HepG2 (cell line): ENCODE measurements at regions not wholly inside any gene's neighbourhood (a gene's known extent, or its start where the extent isn't known, plus 50 kb on each side); places are given as distances from the start of the nearest gene placed in this dataset.

Experiments used
- FOXA3 ChIP-seq: IDR thresholded peaks from 2 replicates; pipeline ENCODE4 v1.6.1; 2016; ENCODE audit warnings: missing genetic modification reagents, missing compliant biosample characterization
- JUND ChIP-seq: sonication (generic); formaldehyde crosslinking; IDR thresholded peaks from 2 replicates; pipeline ENCODE4 v1.8.0; 2022; ENCODE audit warnings: mild to moderate bottlenecking, missing genetic modification reagents
- RFX5 ChIP-seq: IDR thresholded peaks from 2 replicates; pipeline ENCODE4 v1.6.1; 2011; ENCODE audit warnings: low read depth, low read length, improper control_type of control experiment
- YY1 ChIP-seq: IDR thresholded peaks from 2 replicates; pipeline ENCODE4 v1.6.1; 2011; ENCODE audit warnings: low read length, low read depth, moderate library complexity, mild to moderate bottlenecking; ENCODE audit not compliant: insufficient read depth, insufficient replicate concordance
- ZBTB7B ChIP-seq: sonication (generic); formaldehyde crosslinking; IDR thresholded peaks from 2 replicates; pipeline ENCODE4 v1.4.0; 2020; ENCODE audit warnings: missing genetic modification reagents
- ZNF605 ChIP-seq: sonication (generic); formaldehyde crosslinking; IDR thresholded peaks from 2 replicates; pipeline ENCODE4 v1.8.0; 2022; ENCODE audit warnings: mild to moderate bottlenecking, missing genetic modification reagents
- TF ChIP-seq, protein P1 (sequence below): sonication (generic); formaldehyde crosslinking; IDR thresholded peaks from 2 replicates; pipeline ENCODE4 v1.5.0; 2020; ENCODE audit warnings: mild to moderate bottlenecking, missing genetic modification reagents, moderate library complexity
- TF ChIP-seq, protein P2 (sequence below): sonication (generic); formaldehyde crosslinking; IDR thresholded peaks from 2 replicates; pipeline ENCODE4 v1.5.0; 2020; ENCODE audit warnings: missing genetic modification reagents

- TF ChIP-seq, protein P1, sequence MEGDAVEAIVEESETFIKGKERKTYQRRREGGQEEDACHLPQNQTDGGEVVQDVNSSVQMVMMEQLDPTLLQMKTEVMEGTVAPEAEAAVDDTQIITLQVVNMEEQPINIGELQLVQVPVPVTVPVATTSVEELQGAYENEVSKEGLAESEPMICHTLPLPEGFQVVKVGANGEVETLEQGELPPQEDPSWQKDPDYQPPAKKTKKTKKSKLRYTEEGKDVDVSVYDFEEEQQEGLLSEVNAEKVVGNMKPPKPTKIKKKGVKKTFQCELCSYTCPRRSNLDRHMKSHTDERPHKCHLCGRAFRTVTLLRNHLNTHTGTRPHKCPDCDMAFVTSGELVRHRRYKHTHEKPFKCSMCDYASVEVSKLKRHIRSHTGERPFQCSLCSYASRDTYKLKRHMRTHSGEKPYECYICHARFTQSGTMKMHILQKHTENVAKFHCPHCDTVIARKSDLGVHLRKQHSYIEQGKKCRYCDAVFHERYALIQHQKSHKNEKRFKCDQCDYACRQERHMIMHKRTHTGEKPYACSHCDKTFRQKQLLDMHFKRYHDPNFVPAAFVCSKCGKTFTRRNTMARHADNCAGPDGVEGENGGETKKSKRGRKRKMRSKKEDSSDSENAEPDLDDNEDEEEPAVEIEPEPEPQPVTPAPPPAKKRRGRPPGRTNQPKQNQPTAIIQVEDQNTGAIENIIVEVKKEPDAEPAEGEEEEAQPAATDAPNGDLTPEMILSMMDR = no peak
- no peak for TF ChIP-seq ZBTB7B
- no peak for TF ChIP-seq JUND (CRISPR knock-in tag)
- TF ChIP-seq YY1 = no peak
- no peak for TF ChIP-seq FOXA3
- TF ChIP-seq ZNF605 (CRISPR knock-in tag) = no peak
- TF ChIP-seq RFX5 = no peak
- TF ChIP-seq, protein P2, sequence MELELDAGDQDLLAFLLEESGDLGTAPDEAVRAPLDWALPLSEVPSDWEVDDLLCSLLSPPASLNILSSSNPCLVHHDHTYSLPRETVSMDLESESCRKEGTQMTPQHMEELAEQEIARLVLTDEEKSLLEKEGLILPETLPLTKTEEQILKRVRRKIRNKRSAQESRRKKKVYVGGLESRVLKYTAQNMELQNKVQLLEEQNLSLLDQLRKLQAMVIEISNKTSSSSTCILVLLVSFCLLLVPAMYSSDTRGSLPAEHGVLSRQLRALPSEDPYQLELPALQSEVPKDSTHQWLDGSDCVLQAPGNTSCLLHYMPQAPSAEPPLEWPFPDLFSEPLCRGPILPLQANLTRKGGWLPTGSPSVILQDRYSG (CRISPR knock-in tag) = no peak
Measured at GRCh38 chr1:227411066-227411465, 92.8 kb upstream of the CDC42BPA start.
